ENCODE measurements at regions not wholly inside any gene's neighbourhood (a gene's known extent, or its start where the extent isn't known, plus 50 kb on each side); places are given as distances from the start of the nearest gene placed in this dataset.

DNA sequence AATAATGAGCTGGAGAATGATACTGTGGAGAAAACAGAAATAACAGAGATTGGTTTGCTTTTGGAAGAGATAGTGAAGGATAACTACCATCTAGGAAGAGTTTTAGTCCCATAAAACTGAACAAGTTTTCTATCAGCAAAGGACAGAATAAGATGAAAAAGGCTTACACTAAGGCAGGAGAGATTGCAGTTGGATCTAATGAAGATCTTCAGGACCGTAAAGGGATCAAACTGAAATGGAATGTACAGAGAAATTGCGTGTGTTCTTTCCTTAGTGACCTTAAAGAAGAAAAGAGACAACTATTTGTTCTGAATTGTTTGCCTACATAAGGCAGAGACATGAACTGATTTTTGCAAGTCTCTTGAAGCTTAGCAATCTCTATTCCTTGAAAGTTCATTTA is 191.7 kb upstream of the MTPN start:
- H3K23ac ChIP-seq (ENCODE audit: low read length): no peak overlapping the region
- WGBS (ENCODE audit: extremely low coverage, insufficient coverage, low lambda C conversion rate): no CpG with 5 or more reads among the region's 2 CpGs
- H3K27me3 ChIP-seq (ENCODE audit: insufficient read depth, low read length, poor library complexity): no peaks in the 10 kb centered on the region
- H2AK5ac ChIP-seq (ENCODE audit: low read length): no peak overlapping the region
- H3K18ac ChIP-seq (ENCODE audit: low read length): no peak overlapping the region
- no peak overlapping the region for H2BK5ac ChIP-seq (ENCODE audit: low read length)
- no peak overlapping the region for H3K56ac ChIP-seq (ENCODE audit: low read length)
- H3K4ac ChIP-seq (ENCODE audit: low read depth, low read length): no peak overlapping the region
- H4K5ac ChIP-seq (ENCODE audit: low read length): no peak overlapping the region
- no peaks in the 10 kb centered on the region for H3K36me3 ChIP-seq (ENCODE audit: control insufficient read depth, insufficient read depth, low read length)
- H2BK15ac ChIP-seq (replicated peaks; ENCODE audit: low read depth): no peak overlapping the region
- H3K4me1 ChIP-seq (ENCODE audit: control insufficient read depth, low read depth, low read length): no peaks in the 10 kb centered on the region
- no peaks in the 10 kb centered on the region for H3K79me1 ChIP-seq (ENCODE audit: low read length)
- no peak overlapping the region for H4K8ac ChIP-seq (ENCODE audit: low read depth, low read length)
- no peak for DNase-seq
- H2BK120ac ChIP-seq (ENCODE audit: low read depth, low read length): no peak overlapping the region
- no peak overlapping the region for H3K9ac ChIP-seq (ENCODE audit: low read length)
- H3K4me2 ChIP-seq (ENCODE audit: low read length): no peak overlapping the region
- no peak overlapping the region for H3K27ac ChIP-seq (ENCODE audit: low read depth, low read length)
- H3K4me3 ChIP-seq (ENCODE audit: low read length): no peak overlapping the region
- H3K79me2 ChIP-seq (ENCODE audit: control insufficient read depth, insufficient read depth, low read length): no peaks in the 10 kb centered on the region

DNA sequence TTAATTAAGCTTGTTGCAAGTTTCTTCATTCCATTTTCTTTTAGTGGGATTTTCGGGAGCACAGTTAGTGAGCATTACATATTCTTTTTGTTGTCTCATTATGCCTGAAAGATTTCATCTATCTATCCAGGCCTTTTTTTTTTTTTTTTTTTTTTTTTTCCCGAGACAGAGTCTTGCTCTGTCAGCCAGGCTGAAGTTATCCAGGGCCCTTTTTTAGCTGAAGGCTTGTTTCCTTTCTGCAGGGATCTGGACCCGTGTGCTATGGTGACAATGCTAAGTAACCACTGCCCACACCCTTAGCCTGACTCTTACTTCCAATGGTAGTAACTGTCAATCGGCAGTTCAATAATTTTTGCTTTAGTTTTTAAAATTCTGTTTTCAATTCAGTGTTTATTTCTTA is 190.8 kb upstream of the MTPN start:
- no peak overlapping the region for H2AK5ac ChIP-seq (ENCODE audit: low read length)
- H2BK15ac ChIP-seq (replicated peaks; ENCODE audit: low read depth): no peak overlapping the region
- WGBS (ENCODE audit: extremely low coverage, insufficient coverage, low lambda C conversion rate): no CpG with 5 or more reads among the region's 4 CpGs
- H3K27ac ChIP-seq (ENCODE audit: low read depth, low read length): no peak overlapping the region
- H4K8ac ChIP-seq (ENCODE audit: low read depth, low read length): no peak overlapping the region
- H3K27me3 ChIP-seq (ENCODE audit: insufficient read depth, low read length, poor library complexity): no peaks in the 10 kb centered on the region
- H3K4me1 ChIP-seq (ENCODE audit: control insufficient read depth, low read depth, low read length): no peaks in the 10 kb centered on the region
- no peak overlapping the region for H3K23ac ChIP-seq (ENCODE audit: low read length)
- no peak for DNase-seq
- no peak overlapping the region for H4K5ac ChIP-seq (ENCODE audit: low read length)
- H3K56ac ChIP-seq (ENCODE audit: low read length): no peak overlapping the region
- no peak overlapping the region for H2BK5ac ChIP-seq (ENCODE audit: low read length)
- H3K4me3 ChIP-seq (ENCODE audit: low read length): no peak overlapping the region
- H3K79me2 ChIP-seq (ENCODE audit: control insufficient read depth, insufficient read depth, low read length): no peaks in the 10 kb centered on the region
- no peaks in the 10 kb centered on the region for H3K36me3 ChIP-seq (ENCODE audit: control insufficient read depth, insufficient read depth, low read length)
- H3K79me1 ChIP-seq (ENCODE audit: low read length): no peaks in the 10 kb centered on the region
- H3K4ac ChIP-seq (ENCODE audit: low read depth, low read length): no peak overlapping the region
- H3K4me2 ChIP-seq (ENCODE audit: low read length): no peak overlapping the region
- no peak overlapping the region for H2BK120ac ChIP-seq (ENCODE audit: low read depth, low read length)
- no peak overlapping the region for H3K9ac ChIP-seq (ENCODE audit: low read length)
- H3K18ac ChIP-seq (ENCODE audit: low read length): no peak overlapping the region

DNA sequence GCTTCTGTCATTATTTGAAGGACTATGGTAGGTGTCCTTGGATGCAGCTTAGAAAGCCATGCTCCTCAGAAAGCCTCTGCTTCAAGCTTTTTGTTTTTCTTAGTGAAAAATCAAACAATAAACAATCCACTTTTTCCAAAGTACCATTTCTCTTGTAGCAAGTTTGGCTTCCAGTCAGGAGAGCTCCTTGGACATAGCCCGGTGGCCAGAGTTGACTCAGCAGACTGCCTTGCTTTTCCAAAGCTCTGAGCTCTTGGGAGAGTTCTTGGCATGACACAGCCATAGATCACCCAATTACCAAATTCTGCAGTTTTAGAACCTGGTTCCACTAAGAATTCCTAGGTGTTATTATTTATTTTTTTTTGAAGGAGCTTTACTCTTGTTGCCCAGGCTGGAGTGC is 189.4 kb upstream of the MTPN start:
- Histone ChIP-seq H3K9ac (ENCODE audit: low read length) (no peak overlapping the region), H3K4me2 (ENCODE audit: low read length) (no peak overlapping the region), H3K4me1 (ENCODE audit: control insufficient read depth, low read depth, low read length) (no peaks in the 10 kb centered on the region), H3K23ac (ENCODE audit: low read length) (no peak overlapping the region), H3K56ac (ENCODE audit: low read length) (no peak overlapping the region), H2BK15ac (replicated peaks; ENCODE audit: low read depth) (no peak overlapping the region), H2BK120ac (ENCODE audit: low read depth, low read length) (no peak overlapping the region), H3K79me2 (ENCODE audit: control insufficient read depth, insufficient read depth, low read length) (no peaks in the 10 kb centered on the region), H3K4ac (ENCODE audit: low read depth, low read length) (no peak overlapping the region), H3K36me3 (ENCODE audit: control insufficient read depth, insufficient read depth, low read length) (no peaks in the 10 kb centered on the region), H2AK5ac (ENCODE audit: low read length) (no peak overlapping the region), H2BK5ac (ENCODE audit: low read length) (no peak overlapping the region), H3K4me3 (ENCODE audit: low read length) (no peak overlapping the region), H3K27ac (ENCODE audit: low read depth, low read length) (no peak overlapping the region), H4K8ac (ENCODE audit: low read depth, low read length) (no peak overlapping the region), H3K27me3 (ENCODE audit: insufficient read depth, low read length, poor library complexity) (no peaks in the 10 kb centered on the region), H3K79me1 (ENCODE audit: low read length) (no peaks in the 10 kb centered on the region), H3K18ac (ENCODE audit: low read length) (no peak overlapping the region), H4K5ac (ENCODE audit: low read length) (no peak overlapping the region)
- WGBS (ENCODE audit: extremely low coverage, insufficient coverage, low lambda C conversion rate): no CpG with 5 or more reads among the region's 1 CpG
- DNase-seq: no peak

DNA sequence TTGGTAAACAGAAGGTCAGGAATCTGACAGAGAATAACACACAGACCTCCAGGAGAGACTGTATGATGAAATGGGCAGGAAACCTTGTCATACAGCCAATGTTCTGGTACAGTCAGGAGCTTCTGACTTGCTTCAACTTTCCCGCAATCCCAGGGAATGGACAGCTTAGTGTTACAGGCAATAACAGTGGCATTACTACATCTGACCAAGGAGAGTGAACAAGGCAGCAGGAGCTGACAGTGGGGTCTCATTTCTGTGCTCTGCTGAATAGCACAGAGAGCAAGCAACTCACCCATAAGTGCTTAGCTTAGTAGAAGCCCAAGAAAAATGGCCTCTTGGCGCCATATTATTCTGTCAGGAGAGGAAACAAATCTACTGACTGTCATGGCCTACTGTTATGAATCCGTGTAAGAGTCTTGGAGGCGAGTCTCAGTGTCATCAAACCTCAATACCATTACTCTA is 186.2 kb upstream of the MTPN start:
- Histone ChIP-seq H3K27me3 (ENCODE audit: insufficient read depth, low read length, poor library complexity) (no peaks in the 10 kb centered on the region), H3K79me2 (ENCODE audit: control insufficient read depth, insufficient read depth, low read length) (no peaks in the 10 kb centered on the region), H3K4me1 (ENCODE audit: control insufficient read depth, low read depth, low read length) (no peaks in the 10 kb centered on the region), H3K4me3 (ENCODE audit: low read length) (no peak overlapping the region), H3K23ac (ENCODE audit: low read length) (no peak overlapping the region), H3K56ac (ENCODE audit: low read length) (no peak overlapping the region), H2BK120ac (ENCODE audit: low read depth, low read length) (no peak overlapping the region), H4K5ac (ENCODE audit: low read length) (no peak overlapping the region), H3K18ac (ENCODE audit: low read length) (no peak overlapping the region), H3K9ac (ENCODE audit: low read length) (no peak overlapping the region), H3K36me3 (ENCODE audit: control insufficient read depth, insufficient read depth, low read length) (no peaks in the 10 kb centered on the region), H2BK15ac (replicated peaks; ENCODE audit: low read depth) (no peak overlapping the region), H3K4ac (ENCODE audit: low read depth, low read length) (no peak overlapping the region), H4K8ac (ENCODE audit: low read depth, low read length) (no peak overlapping the region), H3K27ac (ENCODE audit: low read depth, low read length) (no peak overlapping the region), H3K4me2 (ENCODE audit: low read length) (no peak overlapping the region), H2BK5ac (ENCODE audit: low read length) (no peak overlapping the region), H2AK5ac (ENCODE audit: low read length) (no peak overlapping the region), H3K79me1 (ENCODE audit: low read length) (no peaks in the 10 kb centered on the region)
- no peak for DNase-seq
- WGBS (ENCODE audit: extremely low coverage, insufficient coverage, low lambda C conversion rate): no CpG with 5 or more reads among the region's 4 CpGs

DNA sequence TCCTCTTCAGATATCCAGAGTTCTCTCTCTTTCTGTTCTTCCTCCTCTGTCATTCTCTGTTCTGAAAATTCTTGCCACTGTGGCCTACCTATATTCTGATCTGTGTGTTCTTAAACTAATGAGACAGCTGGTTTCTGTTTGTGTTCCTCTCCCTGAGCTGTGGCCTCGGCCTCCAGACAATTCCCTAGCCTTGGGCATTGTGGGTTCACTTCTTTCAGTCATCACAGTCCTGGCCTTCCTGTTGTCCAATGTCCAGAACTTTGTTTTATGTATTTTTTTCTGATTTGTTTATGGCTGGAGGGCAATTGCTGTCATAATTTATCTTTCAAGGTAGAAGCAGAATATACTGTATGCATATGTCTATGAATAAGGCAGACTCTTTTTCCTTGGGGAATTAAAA is 173.2 kb upstream of the MTPN start:
- H3K27me3 ChIP-seq (ENCODE audit: insufficient read depth, low read length, poor library complexity): no peaks in the 10 kb centered on the region
- no peaks in the 10 kb centered on the region for H3K4me1 ChIP-seq (ENCODE audit: control insufficient read depth, low read depth, low read length)
- H2BK15ac ChIP-seq (replicated peaks; ENCODE audit: low read depth): no peak overlapping the region
- no peak overlapping the region for H3K23ac ChIP-seq (ENCODE audit: low read length)
- H3K56ac ChIP-seq (ENCODE audit: low read length): no peak overlapping the region
- no peaks in the 10 kb centered on the region for H3K79me1 ChIP-seq (ENCODE audit: low read length)
- H2BK120ac ChIP-seq (ENCODE audit: low read depth, low read length): no peak overlapping the region
- no peak for DNase-seq
- H2AK5ac ChIP-seq (ENCODE audit: low read length): no peak overlapping the region
- H3K9ac ChIP-seq (ENCODE audit: low read length): no peak overlapping the region
- H3K27ac ChIP-seq (ENCODE audit: low read depth, low read length): no peak overlapping the region
- H3K79me2 ChIP-seq (ENCODE audit: control insufficient read depth, insufficient read depth, low read length): no peaks in the 10 kb centered on the region
- H2BK5ac ChIP-seq (ENCODE audit: low read length): no peak overlapping the region
- no peak overlapping the region for H3K4me2 ChIP-seq (ENCODE audit: low read length)
- no peak overlapping the region for H3K4ac ChIP-seq (ENCODE audit: low read depth, low read length)
- no peak overlapping the region for H4K5ac ChIP-seq (ENCODE audit: low read length)
- H3K36me3 ChIP-seq (ENCODE audit: control insufficient read depth, insufficient read depth, low read length): no peaks in the 10 kb centered on the region
- H4K8ac ChIP-seq (ENCODE audit: low read depth, low read length): no peak overlapping the region
- no CpG with 5 or more reads among the region's 1 CpG for WGBS (ENCODE audit: extremely low coverage, insufficient coverage, low lambda C conversion rate)
- no peak overlapping the region for H3K18ac ChIP-seq (ENCODE audit: low read length)
- no peak overlapping the region for H3K4me3 ChIP-seq (ENCODE audit: low read length)

DNA sequence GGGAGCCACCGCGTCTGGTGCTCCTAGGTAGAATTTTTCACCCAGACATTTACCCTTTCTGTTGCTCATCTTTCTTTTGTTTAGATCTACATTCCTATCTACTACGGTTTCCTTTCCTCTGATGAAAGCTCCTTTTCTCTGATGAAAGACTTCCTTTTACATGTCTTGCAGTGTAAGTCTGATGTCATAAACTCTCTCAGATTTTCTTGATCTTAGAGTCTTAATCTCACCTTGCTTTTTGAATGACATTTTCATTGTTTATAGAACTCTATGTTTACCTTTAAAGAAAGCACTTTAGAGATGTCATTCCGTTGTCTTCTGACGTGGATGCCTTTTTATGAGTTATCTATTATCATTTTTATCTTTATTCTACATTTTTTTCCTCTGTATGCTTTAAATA is 171.8 kb upstream of the MTPN start:
- H4K5ac ChIP-seq (ENCODE audit: low read length): no peak overlapping the region
- whole genome bisulfite sequencing (ENCODE audit: extremely low coverage, insufficient coverage, low lambda C conversion rate): no CpG with 5 or more reads among the region's 5 CpGs

More for the DNA sequence above, 171.8 kb upstream of the MTPN start:
- Histone ChIP-seq H3K27ac (ENCODE audit: low read depth, low read length) (no peak overlapping the region), H2AK5ac (ENCODE audit: low read length) (no peak overlapping the region), H3K27me3 (ENCODE audit: insufficient read depth, low read length, poor library complexity) (no peaks in the 10 kb centered on the region), H3K36me3 (ENCODE audit: control insufficient read depth, insufficient read depth, low read length) (no peaks in the 10 kb centered on the region), H3K9ac (ENCODE audit: low read length) (no peak overlapping the region), H2BK5ac (ENCODE audit: low read length) (no peak overlapping the region), H3K4me1 (ENCODE audit: control insufficient read depth, low read depth, low read length) (no peaks in the 10 kb centered on the region), H3K4me3 (ENCODE audit: low read length) (no peak overlapping the region), H2BK120ac (ENCODE audit: low read depth, low read length) (no peak overlapping the region), H3K18ac (ENCODE audit: low read length) (no peak overlapping the region), H4K8ac (ENCODE audit: low read depth, low read length) (no peak overlapping the region), H2BK15ac (replicated peaks; ENCODE audit: low read depth) (no peak overlapping the region), H3K23ac (ENCODE audit: low read length) (no peak overlapping the region), H3K56ac (ENCODE audit: low read length) (no peak overlapping the region), H3K79me1 (ENCODE audit: low read length) (no peaks in the 10 kb centered on the region), H3K4me2 (ENCODE audit: low read length) (no peak overlapping the region), H3K4ac (ENCODE audit: low read depth, low read length) (no peak overlapping the region), H3K79me2 (ENCODE audit: control insufficient read depth, insufficient read depth, low read length) (no peaks in the 10 kb centered on the region)
- DNase-seq: no peak
